ENCODE measurements at regions not wholly inside any gene's neighbourhood (a gene's known extent, or its start where the extent isn't known, plus 50 kb on each side); places are given as distances from the start of the nearest gene placed in this dataset.

DNA sequence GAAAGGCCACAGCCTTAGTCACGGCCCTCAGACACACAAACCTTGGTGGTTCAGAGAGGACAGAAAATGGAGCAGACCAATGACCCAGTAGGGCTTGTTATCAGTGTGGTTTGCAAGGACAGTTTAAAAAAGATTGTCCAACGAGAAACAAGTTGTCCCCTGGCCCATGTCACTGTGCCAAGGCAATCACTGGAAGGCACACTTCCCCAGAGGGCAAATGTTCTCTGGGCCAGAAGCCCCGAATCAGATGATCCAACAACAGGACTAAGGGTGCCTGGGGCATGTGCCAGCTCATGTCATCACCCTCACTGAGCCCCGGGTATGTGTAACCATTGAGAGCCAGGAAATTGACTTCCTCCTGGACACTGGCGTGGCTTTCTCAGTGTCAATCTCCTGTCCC, 950.1 kb upstream of the CTNND2 start:
- no peak for DNase-seq

DNA sequence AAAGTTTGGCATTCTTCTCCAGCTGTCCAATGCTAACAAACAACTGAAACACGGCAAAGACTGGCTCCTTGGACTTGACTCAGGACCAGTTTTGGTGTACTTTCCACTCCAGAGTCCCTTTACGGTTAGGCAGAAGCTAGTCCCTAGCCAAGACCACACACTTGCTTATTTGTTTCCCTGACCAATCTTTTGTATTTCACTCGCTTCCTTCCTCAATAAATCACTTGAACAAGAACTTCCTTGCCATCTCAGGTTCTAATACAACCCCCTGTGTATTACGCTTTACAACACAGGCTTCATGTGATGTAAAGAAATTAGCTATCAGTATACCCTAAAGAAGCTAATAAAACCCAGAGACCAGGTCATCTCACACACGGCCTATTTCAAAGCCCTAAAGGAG, 947.5 kb upstream of the CTNND2 start:
- no peak for DNase-seq

DNA sequence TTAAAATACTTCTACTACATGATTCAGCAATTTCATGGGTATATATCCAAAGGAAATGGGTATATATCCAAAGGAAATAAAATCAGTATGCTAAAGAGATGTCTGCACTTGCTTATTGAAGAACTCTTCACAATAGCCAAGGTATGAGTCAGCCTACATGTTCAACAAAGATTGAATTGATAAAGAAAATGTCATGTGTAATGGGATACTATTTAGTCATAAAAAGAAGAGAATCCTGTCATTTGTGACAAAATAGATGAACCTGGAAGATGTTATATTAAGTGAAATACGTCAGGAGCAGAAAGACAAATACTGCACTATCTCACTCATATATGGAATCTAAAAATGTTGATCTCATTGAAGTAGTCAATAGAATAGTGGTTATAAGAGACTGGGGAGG, 944.5 kb upstream of the CTNND2 start:
- no peak for DNase-seq

DNA sequence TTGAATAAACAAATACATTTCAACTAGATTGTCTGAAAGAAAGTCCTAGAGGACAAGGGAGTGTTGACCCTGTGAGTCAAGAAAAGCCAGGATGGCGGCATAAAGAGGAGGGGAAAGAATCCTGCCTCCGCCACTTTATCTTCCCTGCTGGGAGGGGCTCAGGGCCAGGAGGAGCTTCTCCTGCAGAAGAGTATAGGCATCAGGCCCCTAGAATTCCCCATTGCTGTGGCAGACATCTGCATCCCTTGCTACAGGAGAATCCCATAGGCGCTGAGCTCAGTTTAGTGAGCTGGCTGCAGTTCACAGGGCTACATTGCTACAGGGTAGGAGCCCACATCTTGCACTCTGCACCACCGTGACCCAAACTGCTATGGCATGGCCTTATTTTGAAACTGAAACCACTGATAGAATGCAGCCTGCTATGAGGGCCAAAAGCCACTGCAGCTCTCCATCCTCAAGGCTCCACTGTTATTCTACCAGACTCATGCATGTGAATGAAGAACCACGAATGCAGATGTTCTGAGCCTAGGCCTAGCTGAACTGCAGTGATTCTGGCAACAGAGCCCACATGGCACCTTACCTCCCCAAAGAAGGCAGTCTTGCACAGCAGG, 941.4 kb upstream of the CTNND2 start:
- no peak for DNase-seq

DNA sequence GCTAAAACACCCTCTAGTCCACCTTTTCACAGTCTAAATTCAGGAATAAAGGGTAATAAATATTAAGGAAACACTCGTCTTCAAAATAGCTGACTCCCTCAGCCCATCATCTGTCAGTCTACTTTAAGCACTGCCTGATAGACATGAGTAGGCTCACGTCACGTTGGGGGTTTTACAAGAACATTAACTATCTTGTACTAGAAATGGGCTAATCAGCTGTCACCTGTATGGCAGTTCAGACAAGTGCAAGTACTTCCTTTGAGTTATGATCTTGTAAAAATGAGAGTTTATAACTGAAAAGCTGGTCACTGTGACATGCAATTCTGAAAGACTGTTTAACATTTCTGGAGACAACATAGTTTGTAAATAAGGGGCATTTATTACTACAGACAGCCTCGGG, 936.7 kb upstream of the CTNND2 start:
- DNase-seq = no peak

DNA sequence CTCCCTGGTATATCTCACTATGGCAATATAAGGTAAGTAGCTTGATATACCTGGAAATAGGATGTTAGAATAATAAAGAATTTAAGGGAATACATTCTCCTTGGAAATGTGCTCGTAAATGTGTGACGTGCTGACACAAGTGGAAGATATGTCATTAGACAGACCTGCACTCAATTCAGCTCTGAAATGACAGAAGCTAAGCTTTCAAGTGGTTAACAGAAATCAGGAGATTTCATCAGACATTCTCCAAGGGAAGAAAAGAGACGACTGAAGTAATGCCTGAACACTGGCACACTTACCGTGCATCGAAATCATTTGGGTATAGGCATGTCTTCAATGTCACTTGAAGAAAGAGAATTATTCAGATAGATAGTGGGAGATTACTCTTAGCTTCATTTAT, 933.3 kb upstream of the CTNND2 start:
- DNase-seq = no peak

DNA sequence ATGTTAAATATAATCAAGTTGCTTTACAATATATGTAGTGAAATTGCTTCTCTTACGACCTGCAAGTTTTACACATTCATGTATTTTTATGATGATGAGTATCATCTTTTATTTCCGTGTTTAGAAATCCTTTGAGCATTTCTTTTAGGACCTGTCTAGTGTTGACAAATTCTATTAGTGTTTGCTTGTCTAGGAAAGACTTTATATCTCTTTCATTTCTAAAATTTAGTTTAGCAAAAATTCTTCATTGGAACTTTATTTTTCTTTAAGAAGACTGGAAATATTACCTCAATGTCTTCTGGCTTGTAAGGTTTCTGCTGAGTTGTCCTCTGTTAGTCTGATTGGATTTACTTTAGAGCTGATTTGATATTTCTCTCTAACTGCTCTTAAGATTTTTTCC, 920.9 kb upstream of the CTNND2 start:
- DNase-seq = no peak

DNA sequence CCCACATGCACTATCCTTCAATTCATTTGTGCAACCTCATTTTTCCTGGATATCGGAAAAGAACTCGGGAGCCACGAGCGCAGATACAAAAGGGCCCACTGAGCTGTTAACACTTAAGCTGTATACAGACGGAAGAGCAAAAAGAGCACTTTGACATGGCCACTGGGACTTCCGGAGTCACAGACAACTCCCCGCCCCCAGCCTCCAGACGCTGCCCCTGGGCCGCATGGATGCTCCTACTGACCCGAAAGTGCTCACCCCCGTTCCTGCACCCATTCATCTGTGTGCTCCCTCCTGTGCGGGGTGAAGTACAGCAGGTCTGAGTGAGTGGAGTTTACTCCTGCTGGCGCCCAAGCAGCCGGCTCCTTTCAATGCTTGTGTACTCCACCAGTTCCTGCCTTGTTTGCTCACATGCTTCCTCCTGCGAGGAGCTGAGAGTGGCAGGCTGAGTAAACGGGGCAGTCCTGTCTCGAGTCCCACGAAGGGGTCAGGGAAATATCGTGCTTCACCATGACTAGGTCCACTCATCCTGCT, 901.0 kb upstream of the CTNND2 start:
- DNase-seq = no peak

DNA sequence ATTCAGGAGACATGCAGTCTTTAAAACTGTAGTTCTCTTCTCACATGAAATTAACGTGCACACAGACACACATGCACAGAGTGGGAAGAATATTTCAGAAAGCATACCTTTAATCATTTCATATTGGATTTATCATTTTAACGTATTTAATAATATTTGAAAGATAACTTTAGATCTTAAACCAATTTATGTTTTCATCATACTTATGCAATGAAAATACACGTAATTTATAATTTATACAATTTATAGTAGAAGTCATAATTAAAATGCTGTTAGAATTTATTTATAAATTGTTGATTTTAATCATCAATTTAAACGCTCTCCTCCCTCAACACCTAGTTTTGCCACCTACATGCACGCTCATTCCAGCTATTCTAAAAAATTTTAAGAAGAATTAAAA, 894.9 kb upstream of the CTNND2 start:
- DNase-seq = no peak

DNA sequence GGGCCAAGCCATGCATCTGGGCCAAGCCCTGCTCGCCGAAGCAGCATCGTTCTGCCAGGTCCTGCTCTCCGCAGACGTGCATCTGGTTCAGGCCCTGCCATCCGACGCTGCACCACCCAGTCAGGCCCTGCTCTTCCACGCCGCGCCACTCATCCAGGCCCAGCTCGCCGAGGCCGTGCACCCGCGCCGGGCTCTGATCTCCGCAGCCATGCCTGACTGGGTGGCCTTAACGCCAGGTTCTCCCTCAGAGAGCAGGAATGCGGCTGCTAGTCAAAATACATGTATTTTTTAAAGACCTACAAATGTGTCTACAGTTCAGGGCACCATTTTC, 891.1 kb upstream of the CTNND2 start:
- no peak for DNase-seq

DNA sequence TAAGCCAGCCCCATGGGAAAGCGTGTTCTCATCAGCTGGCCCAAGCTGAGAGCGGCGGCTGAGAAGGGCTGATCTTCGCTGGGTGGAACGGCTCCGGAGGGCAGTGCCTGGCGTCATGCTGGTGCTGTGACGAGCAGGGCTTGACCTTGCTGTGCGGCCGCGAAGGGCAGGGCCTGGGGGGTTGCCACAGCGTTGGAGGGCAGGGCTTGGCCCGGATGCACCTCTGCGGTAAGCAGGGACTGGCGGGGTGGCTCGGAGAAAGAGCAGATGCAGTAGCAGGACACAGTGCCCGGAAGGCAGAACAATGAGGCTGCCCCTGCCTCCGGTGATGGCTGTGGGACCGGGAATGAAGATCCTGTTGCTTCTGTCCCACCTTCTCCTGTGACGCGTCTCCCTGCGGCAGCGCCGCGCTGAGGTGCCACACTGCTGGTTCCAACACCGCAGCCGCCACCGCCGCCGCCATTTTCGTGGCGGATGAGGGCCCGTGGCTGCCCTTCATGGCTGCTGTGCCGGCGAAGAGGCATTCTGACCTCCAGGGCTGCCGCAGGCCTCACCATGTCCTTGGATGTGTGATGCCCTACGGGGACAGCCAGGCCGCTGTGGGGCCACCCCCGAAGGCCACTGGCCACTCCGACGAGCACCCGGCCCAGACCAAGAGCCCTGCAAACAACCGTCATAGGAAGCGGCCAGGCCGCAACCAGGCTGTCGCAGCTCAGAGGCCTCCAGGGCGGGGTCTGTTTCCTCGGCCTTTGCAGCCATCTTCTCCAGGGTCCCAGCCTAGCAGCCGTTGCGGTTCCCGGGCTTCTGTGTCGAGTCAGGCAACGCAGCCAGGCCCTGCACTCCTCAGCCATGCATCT, 890.5 kb upstream of the CTNND2 start:
- DNase-seq = no peak

DNA sequence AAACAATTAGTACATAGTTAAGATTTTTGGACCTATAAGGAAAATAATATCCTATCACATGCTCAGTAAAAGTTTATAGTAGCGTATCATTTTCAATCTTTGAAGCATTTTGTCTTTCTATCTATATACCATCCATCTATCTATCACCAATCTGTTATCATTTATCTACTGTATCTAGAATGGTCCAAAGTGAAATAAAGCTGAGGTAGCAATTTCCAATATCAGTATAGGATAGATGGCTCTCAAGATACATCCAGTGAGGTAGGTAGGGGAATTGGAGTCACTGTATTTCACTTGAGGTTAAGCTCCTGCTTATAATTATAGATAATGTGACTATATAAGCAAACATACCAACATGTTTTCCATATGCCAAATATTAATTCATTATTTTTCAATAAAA, 889.1 kb upstream of the CTNND2 start:
- DNase-seq = no peak

DNA sequence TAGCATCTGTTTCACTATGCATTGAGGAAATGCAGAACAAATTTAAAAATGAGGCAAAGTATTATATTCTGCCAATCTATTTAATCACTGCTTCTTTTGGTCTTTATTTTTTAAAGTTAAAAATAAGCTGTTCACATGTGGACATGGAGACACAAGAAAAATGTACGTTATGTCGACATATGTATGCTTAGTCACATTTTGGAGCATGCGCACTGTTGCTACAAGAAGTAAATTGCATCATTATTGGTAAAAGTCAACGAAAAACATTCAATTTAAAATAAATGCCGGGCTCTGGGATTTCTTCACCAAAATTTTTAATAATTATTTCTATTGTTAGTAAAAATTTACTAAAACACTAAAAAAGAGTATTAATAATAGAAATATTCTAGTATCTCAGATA, 876.3 kb upstream of the CTNND2 start:
- no peak for DNase-seq

DNA sequence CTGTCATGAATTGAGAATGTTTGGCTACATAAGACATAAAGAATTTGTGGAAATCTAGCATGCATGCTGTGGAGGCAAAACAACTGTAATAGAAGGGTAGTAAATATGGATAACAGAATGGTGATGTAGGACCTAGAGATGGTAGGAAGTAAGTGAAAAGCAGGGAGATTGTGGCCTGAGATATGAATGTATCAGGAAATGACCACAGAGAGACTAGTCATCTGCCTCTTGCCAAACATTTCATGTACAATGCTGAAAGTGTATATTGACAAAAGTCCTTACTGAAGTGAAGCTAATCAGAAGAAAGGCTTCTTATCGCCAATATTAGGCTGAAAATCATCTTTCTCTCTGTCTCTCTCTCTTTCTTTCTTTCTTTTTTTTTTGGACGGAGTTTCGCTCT, 873.1 kb upstream of the CTNND2 start:
- no peak for DNase-seq

DNA sequence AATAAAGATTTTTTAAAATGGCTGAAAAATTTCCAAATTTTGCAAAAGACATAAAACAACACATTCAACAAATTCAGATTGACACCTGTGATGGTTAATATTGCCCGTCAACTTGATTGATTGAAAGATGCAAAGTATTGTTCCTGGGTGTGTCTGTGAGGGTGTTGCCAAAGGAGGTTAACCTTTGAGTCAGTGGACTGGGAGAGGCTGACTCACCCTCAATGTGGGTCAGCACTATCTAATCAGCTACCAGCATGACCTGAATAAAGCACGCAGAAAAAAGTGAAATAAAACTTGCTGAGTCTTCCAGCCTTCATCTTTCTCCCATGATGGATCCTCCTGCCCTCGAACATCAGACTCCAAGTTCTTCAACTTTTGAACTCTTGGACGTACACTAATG, 868.0 kb upstream of the CTNND2 start:
- no peak for DNase-seq

DNA sequence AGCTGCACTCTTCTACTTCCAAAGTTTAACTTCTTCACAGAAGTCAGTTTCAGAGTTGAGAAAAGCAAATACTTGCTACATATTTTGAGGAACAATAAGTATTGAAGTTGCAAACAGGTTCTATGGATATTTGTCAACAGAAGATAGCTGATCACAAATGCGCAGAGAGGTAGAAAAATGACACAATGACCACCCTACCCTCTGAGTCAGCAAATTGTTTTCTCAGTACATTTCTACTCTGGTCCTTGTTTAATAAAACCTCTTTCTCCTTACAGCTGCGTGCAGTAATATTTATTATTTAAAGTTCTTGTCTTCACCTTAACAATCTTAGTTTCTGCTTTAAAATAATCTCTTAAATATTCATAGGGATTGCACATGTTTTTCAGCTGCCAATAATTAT, 855.1 kb upstream of the CTNND2 start:
- no peak for DNase-seq

DNA sequence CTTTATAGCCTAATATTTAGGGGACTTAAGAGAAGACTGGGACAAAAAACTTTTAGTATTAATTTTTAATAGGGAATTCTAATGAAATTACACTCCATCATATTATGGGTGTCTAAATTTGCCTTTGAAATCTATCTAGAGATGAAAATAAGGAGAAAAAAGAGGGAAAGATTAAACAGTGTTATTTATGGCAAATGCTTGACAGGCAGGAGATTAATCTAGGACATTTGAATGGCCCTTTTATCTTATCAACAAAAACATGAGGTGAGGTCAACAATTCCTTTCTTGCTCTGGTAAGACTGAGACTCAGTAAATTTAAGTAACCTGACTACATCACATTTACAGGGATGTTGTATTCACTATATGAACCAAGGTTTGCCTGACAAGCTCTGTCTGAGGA, 852.8 kb upstream of the CTNND2 start:
- DNase-seq = no peak

DNA sequence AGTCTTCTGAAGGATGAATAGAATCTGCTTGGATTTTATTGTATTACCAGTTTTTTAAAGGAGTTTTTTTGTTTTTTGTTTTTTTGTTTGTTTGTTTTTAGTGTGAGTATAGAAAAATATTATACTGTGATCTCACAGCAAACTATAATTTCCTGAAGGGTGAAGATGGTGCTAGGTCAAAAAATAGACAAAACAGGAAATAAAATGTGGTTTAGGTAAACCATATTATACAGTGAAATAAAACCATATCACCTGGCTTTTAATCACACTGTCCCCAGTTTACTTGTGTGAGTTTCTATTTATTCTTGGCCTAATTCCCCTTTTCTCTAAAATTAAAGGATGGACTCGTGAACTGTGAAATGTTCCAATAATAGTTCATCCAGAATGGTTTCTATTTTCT, 841.3 kb upstream of the CTNND2 start:
- DNase-seq = no peak

DNA sequence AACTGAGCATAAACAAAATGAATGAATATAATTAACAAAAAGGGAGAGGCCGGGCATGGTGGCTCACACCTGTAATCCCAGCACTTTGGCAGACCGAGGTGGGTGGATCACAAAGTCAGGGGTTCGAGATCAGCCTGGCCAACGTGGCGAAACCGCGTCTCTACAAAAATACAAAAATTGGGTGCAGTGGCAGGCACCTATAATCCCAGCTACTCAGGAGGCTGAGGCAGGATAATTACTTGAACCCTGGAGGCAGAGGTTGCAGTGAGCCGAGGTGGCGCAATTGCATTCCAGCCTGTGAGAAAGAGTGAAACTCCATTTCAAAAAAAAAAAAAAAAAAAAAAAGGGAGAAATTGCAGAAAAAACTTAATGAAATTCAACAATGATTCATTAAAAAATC, 839.3 kb upstream of the CTNND2 start:
- DNase-seq = no peak

DNA sequence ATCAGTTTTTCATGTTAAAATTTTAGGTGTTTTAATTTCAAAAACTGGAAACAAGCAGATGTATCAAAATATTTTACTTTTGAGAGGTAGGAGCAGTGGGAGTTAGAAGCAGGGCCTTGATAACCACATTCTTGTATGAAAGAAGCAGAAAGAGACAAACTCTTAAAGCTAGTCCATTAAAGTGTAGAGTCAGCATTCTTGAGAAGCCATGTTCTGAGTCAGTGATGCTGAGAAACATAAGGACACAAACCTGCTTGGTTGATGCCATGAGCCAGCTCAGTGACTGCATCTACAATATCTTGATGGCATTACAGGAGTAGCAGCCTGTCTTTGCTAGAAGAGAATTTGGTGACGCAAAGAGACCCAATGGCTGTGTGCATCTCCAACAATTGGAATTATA, 826.1 kb upstream of the CTNND2 start:
- DNase-seq = no peak

DNA sequence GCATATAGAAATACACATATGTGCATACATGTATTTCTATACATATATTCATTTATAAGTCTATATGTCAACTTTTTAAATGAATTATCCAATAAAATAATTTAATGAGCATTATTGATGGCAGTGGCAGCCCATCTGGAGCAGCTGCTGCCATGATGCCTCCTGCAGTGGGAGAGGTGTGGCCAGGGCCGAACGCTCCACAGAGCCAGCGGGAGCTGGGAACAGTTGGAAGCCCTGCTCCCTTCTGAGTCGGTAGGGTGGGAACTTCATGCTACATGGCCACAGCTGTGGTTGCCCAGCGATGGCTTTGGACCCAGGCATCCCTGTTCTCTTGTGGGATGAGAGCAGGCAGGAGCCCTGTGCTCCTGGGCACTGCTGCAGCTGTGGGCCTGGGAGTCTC, 812.4 kb upstream of the CTNND2 start:
- DNase-seq = no peak

DNA sequence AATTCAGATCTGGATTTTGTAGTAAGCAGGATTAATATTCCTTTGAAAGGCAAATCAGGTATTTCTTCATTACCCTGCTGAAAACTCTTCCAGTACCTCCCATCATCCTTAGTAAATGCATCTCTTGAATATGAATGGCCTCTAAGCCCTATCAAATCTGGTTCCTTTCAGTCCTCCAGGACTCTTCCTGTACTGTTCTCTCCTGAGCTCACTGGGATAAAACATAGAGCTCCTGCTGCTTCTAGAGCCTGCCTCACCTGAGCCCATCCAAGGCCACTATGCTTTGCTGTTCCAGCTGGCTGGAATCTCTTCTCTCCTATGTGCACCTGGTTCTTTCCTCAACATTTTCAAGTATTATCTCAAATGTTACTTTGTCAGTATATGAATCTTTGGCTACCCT, 803.3 kb upstream of the CTNND2 start:
- no peak for DNase-seq

DNA sequence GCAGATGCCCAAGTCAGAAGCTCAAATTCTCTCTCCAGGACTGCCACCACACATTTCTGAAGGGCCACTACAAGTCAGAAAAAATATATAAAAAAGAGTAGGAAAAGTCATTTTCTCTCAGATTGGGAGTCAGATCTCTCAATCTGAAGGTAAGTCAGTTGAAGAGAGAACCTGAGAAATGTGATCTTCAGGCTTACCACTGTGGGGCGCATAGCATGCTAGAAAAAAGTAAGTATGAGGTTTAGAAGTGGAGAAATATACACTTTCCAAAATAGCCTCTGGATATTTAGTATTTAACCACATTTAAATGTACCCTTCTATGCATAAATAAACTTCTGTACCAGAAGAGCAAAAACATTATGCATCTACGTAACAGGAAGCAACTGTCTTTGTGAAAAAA, 800.7 kb upstream of the CTNND2 start:
- no peak for DNase-seq

DNA sequence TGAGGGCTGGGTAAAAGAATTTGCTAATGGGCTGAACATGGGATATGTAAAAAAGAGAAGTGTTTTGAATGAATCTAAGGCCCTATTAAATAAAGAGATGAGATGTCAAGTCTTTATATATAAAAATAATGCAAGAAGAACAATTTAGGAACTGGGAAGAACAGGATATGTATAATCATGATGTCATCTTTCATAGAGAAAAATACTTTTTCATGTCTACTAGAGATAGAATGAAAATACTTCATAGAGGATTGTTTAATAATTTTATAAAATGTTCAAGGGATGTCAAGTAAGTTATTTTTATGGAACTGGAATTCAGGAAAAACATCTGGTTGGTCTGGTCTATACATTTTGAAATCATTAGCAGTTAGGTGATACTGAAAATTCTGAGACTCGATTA, 799.0 kb upstream of the CTNND2 start:
- no peak for DNase-seq

DNA sequence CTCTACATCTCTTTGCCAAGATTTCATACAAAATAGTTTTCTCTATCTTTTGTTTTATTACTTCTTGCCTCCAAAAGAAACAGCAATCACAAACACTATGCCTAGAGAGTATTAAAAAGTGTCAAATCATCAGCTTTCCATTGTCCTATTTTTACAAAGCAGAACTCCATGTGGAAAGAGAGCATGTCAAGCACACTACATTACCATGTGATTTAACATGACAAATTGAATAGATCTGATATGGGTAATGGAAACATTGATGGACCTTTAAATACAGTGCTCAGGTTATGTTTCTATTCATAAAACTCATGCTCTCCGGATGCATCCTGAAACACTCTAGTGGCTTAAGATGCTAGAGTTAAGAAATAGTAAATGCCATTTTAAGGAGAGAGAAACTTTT, 791.4 kb upstream of the CTNND2 start:
- no peak for DNase-seq
